ENCODE measurements at regions not wholly inside any gene's neighbourhood (a gene's known extent, or its start where the extent isn't known, plus 50 kb on each side); places are given as distances from the start of the nearest gene placed in this dataset.

DNA sequence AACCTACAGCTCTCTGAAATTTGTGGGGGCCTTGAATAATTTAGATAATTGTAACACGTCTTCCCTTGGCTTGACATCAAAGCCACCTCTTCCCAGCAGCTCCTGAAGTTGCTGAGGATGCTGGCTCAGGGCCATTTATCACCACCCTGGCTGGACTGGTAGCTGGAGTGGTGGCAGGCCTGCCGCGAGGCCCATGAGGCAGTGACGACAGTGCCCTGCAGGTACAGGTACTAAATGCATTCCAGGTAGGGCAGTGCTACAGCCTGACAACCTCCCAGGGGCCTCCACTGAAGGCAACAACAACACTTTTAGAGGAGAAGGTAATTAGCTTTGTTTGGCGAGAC is 270.2 kb upstream of the KLF4 start (continued):
- TF ChIP-seq, protein P1, sequence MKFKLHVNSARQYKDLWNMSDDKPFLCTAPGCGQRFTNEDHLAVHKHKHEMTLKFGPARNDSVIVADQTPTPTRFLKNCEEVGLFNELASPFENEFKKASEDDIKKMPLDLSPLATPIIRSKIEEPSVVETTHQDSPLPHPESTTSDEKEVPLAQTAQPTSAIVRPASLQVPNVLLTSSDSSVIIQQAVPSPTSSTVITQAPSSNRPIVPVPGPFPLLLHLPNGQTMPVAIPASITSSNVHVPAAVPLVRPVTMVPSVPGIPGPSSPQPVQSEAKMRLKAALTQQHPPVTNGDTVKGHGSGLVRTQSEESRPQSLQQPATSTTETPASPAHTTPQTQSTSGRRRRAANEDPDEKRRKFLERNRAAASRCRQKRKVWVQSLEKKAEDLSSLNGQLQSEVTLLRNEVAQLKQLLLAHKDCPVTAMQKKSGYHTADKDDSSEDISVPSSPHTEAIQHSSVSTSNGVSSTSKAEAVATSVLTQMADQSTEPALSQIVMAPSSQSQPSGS (tag by site-specific recombination; IDR thresholded peaks at IDR 0.05; ENCODE audit: low read depth): no peak

DNA sequence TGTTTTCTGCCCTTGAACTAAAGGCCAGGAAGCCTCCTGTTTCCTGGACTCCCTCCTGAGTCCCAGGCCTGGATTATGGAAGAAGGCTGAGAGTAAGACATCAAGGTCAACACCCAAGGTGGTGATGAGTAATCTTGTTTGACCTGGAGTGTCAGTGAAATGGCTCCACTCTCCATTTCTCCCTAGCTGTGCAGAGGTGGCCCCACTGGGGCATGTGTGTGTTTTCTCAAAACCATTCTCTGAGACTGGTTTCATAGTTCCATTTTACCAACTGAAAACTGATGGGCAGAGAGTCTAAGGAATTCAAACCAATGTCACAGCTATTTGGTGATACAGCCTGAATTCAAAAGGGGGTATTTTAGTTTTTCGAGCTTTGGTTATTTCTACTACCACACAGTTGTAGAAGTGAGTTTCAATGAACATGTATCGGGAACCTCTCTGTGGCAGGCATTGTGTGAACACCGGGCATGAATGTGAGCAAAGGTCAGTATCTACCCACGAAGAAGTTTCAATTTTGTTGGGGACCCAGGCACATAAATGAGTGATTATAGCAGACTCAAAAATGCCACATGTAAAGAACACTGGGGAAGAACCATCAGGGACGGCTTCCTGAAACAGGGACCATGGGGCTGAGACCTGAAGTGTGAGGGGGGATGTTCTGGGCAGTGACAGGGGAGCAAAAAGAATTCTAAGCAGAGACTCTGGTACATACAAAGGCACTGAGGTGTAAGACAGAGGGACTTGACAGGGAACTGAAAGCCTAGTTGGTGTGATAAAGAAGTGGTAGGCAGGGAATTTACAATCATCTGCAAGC is 269.6 kb upstream of the KLF4 start:
- H3K4me1 ChIP-seq (ENCODE audit: control insufficient read depth, insufficient read depth, low read length): no peaks in the 10 kb centered on the region
- no peaks in the 10 kb centered on the region for H3K36me3 ChIP-seq (ENCODE audit: control insufficient read depth in 2 of 2, insufficient read depth in 1 of 2, low read length in 2 of 2)
- CTCF ChIA-PET: no interaction called here
- POLR2A ChIA-PET: no interaction called here
- TF ChIP-seq ZSCAN23 (tag by site-specific recombination; IDR thresholded peaks at IDR 0.05) (no peak), ZBTB1 (tag by site-specific recombination; IDR thresholded peaks at IDR 0.05) (no peak), OSR2 (tag by site-specific recombination; IDR thresholded peaks at IDR 0.05) (no peak), ZNF394 (tag by site-specific recombination; IDR thresholded peaks at IDR 0.05; ENCODE audit: borderline replicate concordance) (no peak), ZNF292 (tag by site-specific recombination; IDR thresholded peaks at IDR 0.05; ENCODE audit: borderline replicate concordance, low read depth) (no peak), OVOL3 (tag by site-specific recombination; IDR thresholded peaks at IDR 0.05) (no peak), ZNF140 (tag by site-specific recombination; IDR thresholded peaks at IDR 0.05) (no peak), KLF1 (tag by site-specific recombination; IDR thresholded peaks at IDR 0.05) (no peak), YY2 (tag by site-specific recombination; IDR thresholded peaks at IDR 0.05) (no peak), ZNF155 (tag by site-specific recombination; IDR thresholded peaks at IDR 0.05) (no peak), ZNF747 (tag by site-specific recombination; IDR thresholded peaks at IDR 0.05) (no peak), ZNF133 (tag by site-specific recombination; IDR thresholded peaks at IDR 0.05) (no peak), ZNF354C (tag by site-specific recombination; IDR thresholded peaks at IDR 0.05; ENCODE audit: borderline replicate concordance, low read depth) (no peak), ZNF660 (tag by site-specific recombination; IDR thresholded peaks at IDR 0.05) (no peak), HOXC10 (CRISPR knock-in tag; IDR thresholded peaks at IDR 0.05) (no peak)
- TF ChIP-seq, protein P2, sequence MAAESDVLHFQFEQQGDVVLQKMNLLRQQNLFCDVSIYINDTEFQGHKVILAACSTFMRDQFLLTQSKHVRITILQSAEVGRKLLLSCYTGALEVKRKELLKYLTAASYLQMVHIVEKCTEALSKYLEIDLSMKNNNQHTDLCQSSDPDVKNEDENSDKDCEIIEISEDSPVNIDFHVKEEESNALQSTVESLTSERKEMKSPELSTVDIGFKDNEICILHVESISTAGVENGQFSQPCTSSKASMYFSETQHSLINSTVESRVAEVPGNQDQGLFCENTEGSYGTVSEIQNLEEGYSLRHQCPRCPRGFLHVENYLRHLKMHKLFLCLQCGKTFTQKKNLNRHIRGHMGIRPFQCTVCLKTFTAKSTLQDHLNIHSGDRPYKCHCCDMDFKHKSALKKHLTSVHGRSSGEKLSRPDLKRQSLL (tag by site-specific recombination; IDR thresholded peaks at IDR 0.05): no peak
- TF ChIP-seq, protein P3, sequence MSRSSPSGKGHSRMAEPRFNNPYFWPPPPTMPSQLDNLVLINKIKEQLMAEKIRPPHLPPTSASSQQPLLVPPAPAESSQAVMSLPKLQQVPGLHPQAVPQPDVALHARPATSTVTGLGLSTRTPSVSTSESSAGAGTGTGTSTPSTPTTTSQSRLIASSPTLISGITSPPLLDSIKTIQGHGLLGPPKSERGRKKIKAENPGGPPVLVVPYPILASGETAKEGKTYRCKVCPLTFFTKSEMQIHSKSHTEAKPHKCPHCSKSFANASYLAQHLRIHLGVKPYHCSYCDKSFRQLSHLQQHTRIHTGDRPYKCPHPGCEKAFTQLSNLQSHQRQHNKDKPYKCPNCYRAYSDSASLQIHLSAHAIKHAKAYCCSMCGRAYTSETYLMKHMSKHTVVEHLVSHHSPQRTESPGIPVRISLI (tag by site-specific recombination; IDR thresholded peaks at IDR 0.05): no peak
- TF ChIP-seq, protein P4, sequence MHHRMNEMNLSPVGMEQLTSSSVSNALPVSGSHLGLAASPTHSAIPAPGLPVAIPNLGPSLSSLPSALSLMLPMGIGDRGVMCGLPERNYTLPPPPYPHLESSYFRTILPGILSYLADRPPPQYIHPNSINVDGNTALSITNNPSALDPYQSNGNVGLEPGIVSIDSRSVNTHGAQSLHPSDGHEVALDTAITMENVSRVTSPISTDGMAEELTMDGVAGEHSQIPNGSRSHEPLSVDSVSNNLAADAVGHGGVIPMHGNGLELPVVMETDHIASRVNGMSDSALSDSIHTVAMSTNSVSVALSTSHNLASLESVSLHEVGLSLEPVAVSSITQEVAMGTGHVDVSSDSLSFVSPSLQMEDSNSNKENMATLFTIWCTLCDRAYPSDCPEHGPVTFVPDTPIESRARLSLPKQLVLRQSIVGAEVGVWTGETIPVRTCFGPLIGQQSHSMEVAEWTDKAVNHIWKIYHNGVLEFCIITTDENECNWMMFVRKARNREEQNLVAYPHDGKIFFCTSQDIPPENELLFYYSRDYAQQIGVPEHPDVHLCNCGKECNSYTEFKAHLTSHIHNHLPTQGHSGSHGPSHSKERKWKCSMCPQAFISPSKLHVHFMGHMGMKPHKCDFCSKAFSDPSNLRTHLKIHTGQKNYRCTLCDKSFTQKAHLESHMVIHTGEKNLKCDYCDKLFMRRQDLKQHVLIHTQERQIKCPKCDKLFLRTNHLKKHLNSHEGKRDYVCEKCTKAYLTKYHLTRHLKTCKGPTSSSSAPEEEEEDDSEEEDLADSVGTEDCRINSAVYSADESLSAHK (tag by site-specific recombination; IDR thresholded peaks at IDR 0.05): no peak
- no peak overlapping the region for H3K27ac ChIP-seq (ENCODE audit: extremely low read depth, low read depth, low read length)
- H3K9me3 ChIP-seq (ENCODE audit: control insufficient read depth, insufficient read depth, low read depth, low read length): no peaks in the 10 kb centered on the region
- no peak overlapping the region for H3K4me3 ChIP-seq (ENCODE audit: low read depth, low read length)
